Rectal smooth muscle tissue (tissue), 1 donor: ENCODE measurements at regions not wholly inside any gene's neighbourhood (a gene's known extent, or its start where the extent isn't known, plus 50 kb on each side); places are given as distances from the start of the nearest gene placed in this dataset.

Source experiments
- H3K27ac ChIP-seq: one replicate; pipeline ENCODE4 v1.7.0; 2013; ENCODE audit warnings: low read depth, low read length, inconsistent platforms
- H3K27me3 ChIP-seq: one replicate; pipeline ENCODE4 v1.7.0; 2013; ENCODE audit warnings: low read length; ENCODE audit not compliant: control insufficient read depth, insufficient read depth
- H3K36me3 ChIP-seq: one replicate; pipeline ENCODE4 v1.7.0; 2013; ENCODE audit warnings: low read length; ENCODE audit not compliant: control insufficient read depth, insufficient read depth
- H3K4me1 ChIP-seq: one replicate; pipeline ENCODE4 v1.7.0; 2013; ENCODE audit warnings: low read length; ENCODE audit not compliant: control insufficient read depth, insufficient read depth
- H3K4me3 ChIP-seq: one replicate; pipeline ENCODE4 v1.7.0; 2013; ENCODE audit warnings: low read length
- H3K9ac ChIP-seq: one replicate; pipeline ENCODE4 v1.7.0; 2013; ENCODE audit warnings: low read length

- no peak overlapping the region for H3K9ac ChIP-seq
- H3K4me1 ChIP-seq, result no peaks in the 10 kb centered on the region
- H3K27ac ChIP-seq, result no peak overlapping the region
- H3K4me3 ChIP-seq, result no peak overlapping the region
- H3K27me3 ChIP-seq, result no peaks in the 10 kb centered on the region
- H3K36me3 ChIP-seq, result no peaks in the 10 kb centered on the region
Measured at GRCh38 chr11:127670374-127671119, 670.0 kb upstream of the KIRREL3 start.

GRCh38 chr11:127656116-127656836 is 655.7 kb upstream of the KIRREL3 start:
- H3K4me3 ChIP-seq, result no peak overlapping the region
- no peaks in the 10 kb centered on the region for H3K4me1 ChIP-seq
- no peak overlapping the region for H3K9ac ChIP-seq
- H3K27me3 ChIP-seq, result no peaks in the 10 kb centered on the region
- no peaks in the 10 kb centered on the region for H3K36me3 ChIP-seq
- H3K27ac ChIP-seq, result no peak overlapping the region

GRCh38 chr11:127653076-127653475 is 652.5 kb upstream of the KIRREL3 start:
- no peak overlapping the region for H3K9ac ChIP-seq
- H3K4me1 ChIP-seq, result no peaks in the 10 kb centered on the region
- H3K27ac ChIP-seq, result no peak overlapping the region
- no peak overlapping the region for H3K4me3 ChIP-seq
- H3K27me3 ChIP-seq, result no peaks in the 10 kb centered on the region
- H3K36me3 ChIP-seq, result no peaks in the 10 kb centered on the region

GRCh38 chr11:127651888-127652221 is 651.3 kb upstream of the KIRREL3 start:
- no peak overlapping the region for H3K9ac ChIP-seq
- H3K4me1 ChIP-seq, result no peaks in the 10 kb centered on the region
- no peaks in the 10 kb centered on the region for H3K27me3 ChIP-seq
- no peak overlapping the region for H3K4me3 ChIP-seq
- no peaks in the 10 kb centered on the region for H3K36me3 ChIP-seq
- H3K27ac ChIP-seq, result no peak overlapping the region

GRCh38 chr11:127651175-127651887 is 650.8 kb upstream of the KIRREL3 start:
- Histone ChIP-seq H3K4me1 (no peaks in the 10 kb centered on the region), H3K36me3 (no peaks in the 10 kb centered on the region), H3K27me3 (no peaks in the 10 kb centered on the region), H3K9ac (no peak overlapping the region), H3K27ac (no peak overlapping the region), H3K4me3 (no peak overlapping the region)

GRCh38 chr11:127649958-127650357 is 649.4 kb upstream of the KIRREL3 start:
- H3K9ac ChIP-seq, result no peak overlapping the region
- H3K4me1 ChIP-seq, result no peaks in the 10 kb centered on the region
- H3K4me3 ChIP-seq, result no peak overlapping the region
- H3K27ac ChIP-seq, result no peak overlapping the region
- no peaks in the 10 kb centered on the region for H3K36me3 ChIP-seq
- no peaks in the 10 kb centered on the region for H3K27me3 ChIP-seq

- no peaks in the 10 kb centered on the region for H3K36me3 ChIP-seq
- H3K4me1 ChIP-seq, result no peaks in the 10 kb centered on the region
- H3K27ac ChIP-seq, result no peak overlapping the region
- H3K27me3 ChIP-seq, result no peaks in the 10 kb centered on the region
- no peak overlapping the region for H3K4me3 ChIP-seq
- H3K9ac ChIP-seq, result no peak overlapping the region
Measured at GRCh38 chr11:127649071-127649470, 648.5 kb upstream of the KIRREL3 start.

GRCh38 chr11:127648583-127648982 is 648.0 kb upstream of the KIRREL3 start:
- Histone ChIP-seq H3K27ac (no peak overlapping the region), H3K4me1 (no peaks in the 10 kb centered on the region), H3K36me3 (no peaks in the 10 kb centered on the region), H3K27me3 (no peaks in the 10 kb centered on the region), H3K9ac (no peak overlapping the region), H3K4me3 (no peak overlapping the region)

GRCh38 chr11:127644366-127644765 is 643.8 kb upstream of the KIRREL3 start:
- no peaks in the 10 kb centered on the region for H3K36me3 ChIP-seq

GRCh38 chr11:127643268-127644058 is 642.9 kb upstream of the KIRREL3 start:
- Histone ChIP-seq H3K9ac (no peak overlapping the region), H3K36me3 (no peaks in the 10 kb centered on the region), H3K27me3 (no peaks in the 10 kb centered on the region), H3K27ac (no peak overlapping the region), H3K4me1 (no peaks in the 10 kb centered on the region), H3K4me3 (no peak overlapping the region)

More at GRCh38 chr11:127644366-127644765, 643.8 kb upstream of the KIRREL3 start:
- no peak overlapping the region for H3K27ac ChIP-seq
- H3K9ac ChIP-seq, result no peak overlapping the region
- no peaks in the 10 kb centered on the region for H3K27me3 ChIP-seq
- H3K4me3 ChIP-seq, result no peak overlapping the region
- no peaks in the 10 kb centered on the region for H3K4me1 ChIP-seq

GRCh38 chr11:127640561-127641451 is 640.2 kb upstream of the KIRREL3 start:
- no peak overlapping the region for H3K4me3 ChIP-seq
- no peak overlapping the region for H3K9ac ChIP-seq
- H3K27me3 ChIP-seq, result no peaks in the 10 kb centered on the region
- no peak overlapping the region for H3K27ac ChIP-seq
- no peaks in the 10 kb centered on the region for H3K36me3 ChIP-seq
- no peaks in the 10 kb centered on the region for H3K4me1 ChIP-seq
